ENCODE measurements at regions not wholly inside any gene's neighbourhood (a gene's known extent, or its start where the extent isn't known, plus 50 kb on each side); places are given as distances from the start of the nearest gene placed in this dataset.
"Not testable (repeated sequence)": the region's sequence is repeated elsewhere in the genome, so short reads cannot be mapped to it uniquely, and the experiment has no call there.

DNA sequence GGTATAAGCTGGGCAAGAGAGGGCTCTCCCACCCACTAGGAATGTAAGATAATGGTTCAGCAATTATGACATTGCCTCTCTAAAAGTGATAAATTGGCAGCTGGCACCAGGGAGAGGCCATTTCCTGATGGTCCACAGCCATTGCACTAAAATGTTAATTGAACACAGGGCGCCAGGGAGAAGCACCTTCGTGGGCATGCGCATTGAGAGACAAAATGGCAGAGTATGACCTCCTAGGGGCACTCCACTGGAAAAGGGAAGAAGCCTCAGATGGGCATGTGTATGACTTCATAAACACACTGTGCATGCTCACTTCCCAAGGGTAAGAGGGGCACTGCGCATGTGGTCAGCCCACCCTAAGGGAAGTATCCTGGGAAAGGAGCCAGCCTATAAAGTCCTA is 419.2 kb downstream of the AGTPBP1 start:
- DNase-seq: no peak

DNA sequence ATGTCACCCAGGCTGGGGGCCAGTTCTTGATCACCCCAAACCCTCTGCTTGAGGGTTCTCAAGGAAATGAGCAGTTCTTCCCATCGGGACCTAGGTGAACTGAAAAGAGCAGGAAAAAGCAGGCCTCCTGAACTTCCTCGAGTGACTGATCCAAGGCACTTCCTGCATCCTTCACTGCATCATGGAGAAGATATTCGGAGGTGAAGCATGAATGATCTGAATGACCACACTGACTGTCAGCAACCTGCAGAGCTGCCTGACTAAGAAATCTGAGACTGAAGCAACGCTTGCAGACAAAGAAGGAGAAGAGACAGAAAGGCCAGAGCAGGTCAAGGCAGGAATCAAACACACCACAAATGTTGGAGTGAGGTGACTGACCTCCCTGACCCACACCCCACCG is 420.2 kb downstream of the AGTPBP1 start:
- DNase-seq: no peak

DNA sequence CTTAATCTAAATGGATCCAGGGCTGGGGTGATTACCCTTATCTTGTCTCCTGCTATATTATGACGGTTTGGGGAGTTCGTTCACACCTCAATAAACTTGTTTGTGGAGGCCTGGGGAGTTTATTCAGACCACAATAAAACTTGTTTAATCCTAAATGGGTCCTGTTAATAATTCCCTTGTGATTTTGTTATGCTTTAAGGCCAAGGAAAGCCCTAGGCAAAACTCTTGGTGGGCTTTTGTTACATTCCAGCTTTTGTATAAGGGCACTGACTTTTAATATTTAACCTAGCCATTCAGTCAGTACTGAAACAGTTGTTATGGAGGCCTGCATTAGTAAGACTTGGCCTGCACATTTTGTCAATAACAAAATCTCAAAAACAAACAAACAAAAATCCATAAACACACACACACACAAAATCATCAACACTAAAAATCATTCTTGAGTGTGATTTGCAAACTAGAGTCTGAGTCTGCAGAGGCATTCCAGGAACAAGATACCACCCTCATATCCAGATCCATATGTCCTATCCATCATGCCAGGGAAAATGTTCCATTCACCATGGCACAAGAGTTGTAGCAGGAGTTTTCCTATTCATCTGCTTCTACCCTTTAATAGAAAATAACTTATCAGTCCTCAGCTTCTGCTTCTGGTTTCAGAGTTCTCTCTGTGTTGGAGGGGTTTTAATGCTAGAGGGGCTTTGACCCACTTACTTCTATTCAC is 421.7 kb downstream of the AGTPBP1 start:
- DNase-seq: no peak

DNA sequence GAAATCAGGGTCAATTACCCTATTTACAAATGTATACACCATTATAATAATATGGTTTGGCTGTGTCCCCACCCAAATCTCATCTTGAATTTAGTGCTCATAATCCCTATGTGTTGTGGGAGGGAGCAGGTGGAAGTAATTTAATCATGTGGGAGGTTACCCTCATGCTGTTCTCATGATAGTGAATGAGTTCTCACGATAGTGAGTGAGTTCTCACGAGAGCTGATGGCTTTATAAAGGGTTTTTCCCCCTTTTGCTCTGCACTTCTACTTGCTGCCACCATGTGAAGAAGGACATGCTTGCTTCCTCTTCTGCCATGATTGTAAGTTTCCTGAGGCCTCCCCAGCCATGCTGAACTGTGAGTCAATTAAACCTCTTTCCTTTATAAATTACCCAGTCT is 426.2 kb downstream of the AGTPBP1 start:
- DNase-seq: not testable (repeated sequence)

DNA sequence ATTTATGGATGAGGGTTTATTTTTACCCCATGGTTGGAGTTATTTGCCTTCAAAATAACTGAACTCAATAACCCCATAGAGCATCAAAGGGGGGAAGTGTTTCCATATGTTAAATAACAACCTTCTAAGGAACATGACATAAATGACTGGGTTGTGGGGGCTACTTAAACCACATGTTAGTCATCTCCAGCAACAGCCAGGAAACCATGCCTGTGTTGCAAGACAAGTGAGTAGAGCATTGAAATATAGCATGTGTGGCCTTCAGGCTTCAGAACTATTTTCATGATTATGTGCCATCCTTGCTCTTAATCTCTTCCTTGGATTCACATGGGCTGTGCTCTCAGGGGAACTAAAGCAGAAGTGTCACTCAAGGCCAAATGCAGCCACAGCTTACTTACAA is 431.2 kb downstream of the AGTPBP1 start:
- no peak for DNase-seq

DNA sequence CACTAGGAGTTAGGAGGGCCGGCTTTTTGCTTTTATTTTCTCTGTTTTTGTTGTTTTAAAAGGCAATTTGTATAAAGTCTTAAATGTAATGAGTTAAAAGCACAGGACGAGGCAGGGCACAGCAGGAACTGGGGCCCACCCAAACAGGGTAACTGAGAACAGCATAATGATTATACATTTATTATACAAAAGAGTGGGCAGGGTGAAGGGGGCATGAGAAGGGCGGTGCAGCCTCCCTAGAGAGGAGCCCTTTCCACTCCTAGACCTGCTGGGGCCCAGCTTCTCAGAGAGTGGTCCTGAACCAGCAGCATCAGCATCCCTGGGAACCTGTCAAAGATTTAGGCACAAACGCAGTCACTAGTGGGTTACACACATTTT is 438.0 kb downstream of the AGTPBP1 start:
- no peak for DNase-seq

DNA sequence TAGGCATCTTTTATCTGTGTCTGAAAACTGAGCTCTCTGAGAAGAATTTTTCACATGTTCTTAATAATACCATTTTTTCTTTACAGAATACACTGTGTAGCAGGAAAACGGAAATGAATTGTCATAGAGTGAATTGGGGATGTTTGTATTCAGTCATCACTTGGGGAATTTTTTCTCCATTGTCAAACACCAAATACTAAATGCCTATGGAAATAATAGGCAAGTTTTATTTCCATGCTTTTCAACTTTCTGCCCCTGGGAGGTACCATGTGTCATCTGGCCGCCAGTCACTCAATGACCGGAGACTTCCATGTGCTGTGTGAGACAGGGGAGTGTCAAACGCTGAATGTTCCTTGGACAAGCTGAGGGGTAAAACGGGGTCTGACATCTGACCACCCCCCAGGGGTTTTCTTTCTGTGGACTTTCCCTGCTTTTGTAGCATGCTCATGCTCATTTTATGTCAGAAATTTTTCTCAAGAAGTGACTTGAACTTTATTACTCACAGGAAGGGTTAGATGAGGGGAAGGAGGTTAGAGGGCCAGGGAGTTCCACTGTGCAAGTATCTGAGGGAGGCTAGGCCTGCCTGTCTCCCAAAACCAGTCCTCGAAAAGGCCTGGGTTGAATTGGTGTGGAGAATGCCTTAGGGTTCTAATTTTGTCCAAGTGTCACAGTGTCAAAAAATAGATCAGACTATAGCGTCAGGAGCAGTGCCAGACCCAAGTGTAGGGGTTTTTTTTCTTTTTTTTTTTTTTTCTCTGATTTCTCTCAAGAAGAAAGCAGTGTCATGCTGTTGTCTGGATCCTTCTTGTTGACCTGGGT is 438.6 kb downstream of the AGTPBP1 start:
- DNase-seq: no peak

DNA sequence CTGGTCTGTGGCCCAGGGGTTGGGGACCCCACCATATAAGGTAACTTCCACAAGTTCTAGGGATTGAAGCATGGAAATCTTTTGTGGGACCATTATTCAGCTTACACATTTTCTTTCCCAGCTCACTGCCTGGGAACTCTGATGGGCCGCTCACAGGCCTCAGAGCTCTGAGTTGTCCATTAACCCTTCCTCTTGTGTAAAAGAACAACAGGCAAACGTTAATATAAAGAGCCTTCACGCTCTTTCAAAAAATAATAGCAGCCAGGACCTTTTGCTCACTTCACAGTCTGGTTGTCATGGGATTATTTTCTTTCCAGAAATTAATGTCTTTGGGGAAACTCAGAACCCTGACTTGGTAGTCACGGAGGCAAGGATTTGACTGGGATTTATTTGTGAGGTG is 443.3 kb downstream of the AGTPBP1 start:
- no peak for DNase-seq

DNA sequence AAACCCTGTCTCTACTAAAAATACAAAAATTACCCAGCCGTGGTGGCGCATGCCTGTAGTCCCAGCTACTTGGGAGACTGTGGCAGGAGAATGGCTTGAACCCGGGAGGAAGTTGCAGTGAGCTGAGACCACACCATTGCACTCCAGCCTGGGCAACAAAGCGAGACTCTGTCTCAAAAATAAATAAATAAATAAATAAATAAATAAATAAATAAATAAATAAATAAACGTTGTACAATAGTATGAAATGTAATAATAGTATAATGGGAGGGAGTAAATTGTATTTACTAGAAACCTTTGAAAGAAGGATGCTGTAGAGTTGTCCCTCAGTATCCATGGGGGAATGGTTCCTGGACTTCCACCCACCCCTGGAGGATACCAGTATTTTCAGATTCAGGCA is 446.5 kb downstream of the AGTPBP1 start:
- DNase-seq: not testable (repeated sequence)

DNA sequence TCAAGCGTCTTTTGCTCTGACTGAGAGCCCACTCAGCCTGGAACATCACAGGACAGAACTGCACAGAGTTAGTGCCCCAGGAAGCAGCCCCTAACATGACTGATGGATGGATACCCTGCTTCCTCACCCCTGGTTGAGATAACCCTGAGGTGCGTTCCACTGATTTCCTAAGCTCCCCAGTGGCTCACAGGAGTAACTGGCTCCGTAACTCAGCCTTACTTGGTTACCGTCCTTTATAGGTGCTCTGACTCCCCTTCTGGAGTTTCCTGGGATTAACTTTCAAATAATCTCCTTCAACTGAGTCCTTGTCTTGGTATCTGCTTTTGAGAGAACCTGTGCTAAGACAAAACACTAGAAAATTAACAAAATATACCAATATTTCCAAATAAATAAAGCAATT is 449.5 kb downstream of the AGTPBP1 start:
- no peak for DNase-seq

DNA sequence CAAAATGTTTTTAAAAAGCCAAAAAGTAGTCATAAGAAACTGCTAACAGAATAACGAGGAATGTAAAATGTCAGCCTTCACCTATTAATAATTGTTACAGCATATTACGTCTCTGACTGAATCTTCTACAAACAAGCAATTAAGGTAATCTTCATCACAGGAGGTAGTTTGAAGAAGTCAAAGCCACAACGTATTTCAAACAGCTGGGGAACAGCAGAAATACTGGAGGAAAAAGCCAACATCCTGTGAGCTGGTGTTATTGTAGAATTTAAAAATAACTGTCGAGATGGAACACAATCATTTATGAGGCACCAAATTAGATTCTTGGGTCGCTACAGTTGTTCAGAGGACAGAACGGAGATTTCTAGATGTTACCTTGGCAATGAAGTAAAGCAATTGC is 450.5 kb downstream of the AGTPBP1 start:
- no peak for DNase-seq

DNA sequence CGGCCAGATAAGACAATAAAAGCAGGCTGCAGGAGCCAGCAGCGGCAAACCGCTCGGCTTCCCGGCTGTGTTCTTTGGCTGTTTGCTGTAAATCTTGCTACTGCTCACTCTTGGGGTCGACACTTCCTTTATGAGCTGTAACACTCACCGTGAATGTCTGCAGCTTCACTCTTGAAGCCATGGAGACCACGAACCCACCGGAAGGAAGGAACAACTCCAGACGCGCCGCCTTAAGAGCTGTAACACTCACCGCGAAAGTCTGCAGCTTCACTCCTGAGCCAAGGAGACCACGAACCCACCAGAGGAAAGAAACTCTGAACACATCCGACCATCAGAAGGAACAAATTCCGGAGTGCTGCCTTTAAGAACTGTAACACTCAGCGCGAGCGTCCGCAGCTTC is 451.7 kb downstream of the AGTPBP1 start:
- DNase-seq: no peak

DNA sequence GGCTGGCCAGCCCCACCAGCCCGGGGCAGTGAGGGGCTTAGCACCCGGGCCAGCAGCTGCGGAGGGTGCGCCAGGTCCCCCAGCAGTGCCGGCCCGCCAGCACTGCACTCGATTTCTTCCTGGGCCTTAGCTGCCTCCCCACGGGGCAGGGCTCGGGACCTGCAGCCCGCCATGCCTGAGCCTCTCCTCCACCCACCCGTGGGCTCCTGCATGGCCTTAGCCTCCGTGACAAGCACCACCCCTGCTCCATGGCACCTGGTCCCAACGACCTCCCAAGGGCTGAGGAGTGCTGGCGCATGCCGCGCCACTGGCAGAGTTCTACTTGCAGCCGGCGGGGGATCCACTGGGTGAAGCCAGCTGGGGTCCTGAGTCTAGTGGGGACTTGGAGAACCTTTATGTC is 452.6 kb downstream of the AGTPBP1 start:
- DNase-seq: no peak

DNA sequence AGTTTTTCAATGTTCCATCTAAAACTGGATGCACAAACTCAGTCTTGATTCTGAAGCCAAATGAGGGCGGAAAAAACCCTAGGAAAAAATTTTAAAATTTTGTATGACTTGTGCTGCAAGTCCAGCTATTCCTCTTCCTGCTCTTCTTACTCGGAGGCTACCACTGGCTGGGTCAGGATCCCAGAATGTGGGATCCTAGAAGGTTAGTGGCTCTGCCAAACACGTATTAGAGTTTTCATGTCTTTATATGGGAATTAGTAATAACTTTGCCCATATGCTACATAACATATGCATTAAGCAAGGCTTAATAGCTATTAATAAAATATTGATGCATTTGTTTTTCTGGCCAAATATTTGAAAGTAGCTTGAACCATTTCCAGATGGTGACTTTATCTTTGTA is 458.3 kb downstream of the AGTPBP1 start:
- no peak for DNase-seq

DNA sequence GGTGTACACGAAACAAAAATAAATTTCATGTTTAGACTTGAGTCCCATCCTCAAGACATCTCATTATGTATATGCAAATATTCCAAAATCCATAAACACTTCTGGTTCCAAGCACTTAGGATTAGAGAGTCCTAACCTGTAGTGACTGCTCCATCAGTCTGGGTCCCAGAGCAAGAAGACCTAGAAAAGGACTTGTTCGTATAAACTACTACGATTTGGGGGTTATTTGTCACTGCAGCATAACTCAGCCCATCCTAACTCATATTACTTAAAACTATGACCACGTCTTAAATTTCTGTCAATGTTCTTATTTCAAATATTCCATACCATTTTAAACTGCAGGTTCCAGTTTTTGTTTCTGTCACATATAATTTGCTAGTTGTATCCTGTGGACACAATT is 463.0 kb downstream of the AGTPBP1 start:
- DNase-seq: no peak

DNA sequence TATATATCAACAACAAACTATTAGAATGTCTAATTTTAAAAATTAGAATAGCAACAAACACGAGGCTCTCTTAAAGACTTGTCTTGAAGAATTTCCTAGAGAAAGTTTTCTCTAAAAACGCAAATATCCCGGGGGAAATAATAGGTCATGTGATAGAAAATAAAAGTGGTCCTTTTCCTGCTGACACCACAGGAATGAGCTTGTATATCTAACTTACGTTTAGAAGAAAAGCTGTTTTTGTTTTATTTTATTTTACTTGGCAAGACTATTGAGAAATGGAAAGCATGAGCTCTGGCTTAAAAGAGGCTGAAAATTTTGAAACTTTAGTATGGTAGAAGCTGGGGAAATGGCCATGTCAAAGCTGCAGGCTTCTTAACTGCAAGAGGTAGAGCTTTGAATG is 465.0 kb downstream of the AGTPBP1 start:
- DNase-seq: no peak

DNA sequence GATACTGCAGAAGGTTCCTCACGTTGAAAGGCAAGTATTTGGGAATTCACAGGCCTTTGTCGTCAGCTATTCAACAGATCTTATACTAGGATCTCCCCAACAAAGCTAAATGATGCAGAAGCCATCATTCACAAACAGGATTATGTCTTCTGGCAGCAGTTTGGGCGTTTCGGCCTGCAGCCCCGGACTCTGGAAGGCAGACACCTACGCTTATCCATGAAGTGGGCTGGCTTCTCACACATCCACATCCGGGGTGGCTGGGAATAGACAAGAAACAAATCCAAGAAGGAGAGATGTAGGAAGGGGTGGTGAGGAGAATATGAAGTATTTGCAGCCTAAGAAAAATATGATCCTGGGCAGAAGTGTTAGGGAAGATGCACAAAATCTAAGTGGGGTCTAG is 471.9 kb downstream of the AGTPBP1 start:
- no peak for DNase-seq

DNA sequence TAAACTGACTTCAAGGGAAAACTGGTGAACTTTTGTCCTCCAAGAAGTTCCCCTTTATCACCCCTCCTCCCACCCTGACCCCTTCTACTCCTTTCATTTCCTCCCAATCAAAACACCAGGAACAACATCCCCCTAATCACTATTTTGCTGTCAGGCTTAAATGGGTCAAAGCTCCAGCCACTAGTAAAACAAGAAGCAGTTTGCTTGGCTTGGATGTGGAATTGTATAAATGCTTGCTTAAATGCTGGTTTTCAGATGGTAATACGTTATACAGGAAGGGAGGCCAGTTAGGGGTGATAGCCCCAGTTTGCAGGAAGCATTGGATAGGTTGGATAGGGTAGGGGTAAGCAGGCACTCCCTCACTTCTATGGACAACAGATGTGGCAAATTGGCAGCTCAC is 473.6 kb downstream of the AGTPBP1 start:
- DNase-seq: no peak

DNA sequence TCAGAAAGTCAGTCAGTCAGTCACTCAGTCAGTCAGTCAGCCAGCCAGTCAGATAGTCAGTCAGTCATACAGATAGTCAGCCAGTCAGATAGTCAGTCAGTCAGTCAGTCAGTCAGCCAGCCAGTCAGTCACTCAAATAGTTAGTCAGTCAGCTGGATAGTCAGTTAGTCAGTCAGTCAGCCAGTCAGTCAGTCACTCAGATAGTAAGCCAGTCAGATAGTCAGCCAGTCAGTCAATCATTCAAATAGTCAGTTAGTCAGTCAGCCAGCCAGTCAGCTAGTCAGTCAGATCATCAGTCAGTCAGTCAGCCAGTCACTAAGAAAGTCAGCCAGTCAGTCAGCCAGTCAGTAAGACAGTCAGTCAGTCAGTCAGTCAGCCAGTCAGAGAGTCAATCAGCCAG is 477.1 kb downstream of the AGTPBP1 start:
- no peak for DNase-seq

DNA sequence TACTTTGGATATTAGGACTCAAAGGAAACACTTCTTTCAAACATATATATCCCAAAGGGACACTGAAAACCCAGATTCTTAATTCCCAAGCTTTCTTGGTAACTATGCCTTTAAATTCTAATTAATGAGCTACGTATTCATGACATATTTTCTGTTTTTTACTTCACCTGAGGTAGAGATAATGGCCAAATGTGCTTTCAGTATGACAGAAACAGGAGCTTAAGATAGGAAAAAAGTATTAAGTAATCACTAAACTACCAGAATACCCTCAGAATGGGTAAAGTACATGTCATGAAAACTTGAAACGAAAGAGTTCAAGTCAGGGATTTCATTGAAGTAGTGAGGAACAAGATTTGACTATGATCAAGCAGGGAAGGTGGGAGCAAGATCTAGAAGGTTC is 478.5 kb downstream of the AGTPBP1 start:
- DNase-seq: no peak

DNA sequence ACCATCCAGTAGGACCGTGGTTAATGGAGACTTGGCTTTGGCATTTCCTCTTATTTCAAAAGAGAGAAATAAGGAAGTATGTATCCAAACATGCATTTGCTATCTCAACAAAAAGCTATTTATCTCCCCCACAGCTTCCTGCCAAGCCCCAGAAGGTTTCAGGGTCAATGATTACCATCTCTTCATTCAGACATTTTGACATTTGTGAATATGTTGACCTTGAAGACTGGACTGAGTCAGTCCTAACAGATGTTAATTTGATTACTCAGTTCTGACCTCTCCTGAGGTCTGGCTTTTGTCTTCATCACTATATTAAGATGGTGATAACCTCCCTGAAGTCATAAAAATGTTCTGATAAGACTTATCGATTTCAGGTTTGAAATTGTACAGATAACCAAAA is 479.4 kb downstream of the AGTPBP1 start:
- DNase-seq: no peak

DNA sequence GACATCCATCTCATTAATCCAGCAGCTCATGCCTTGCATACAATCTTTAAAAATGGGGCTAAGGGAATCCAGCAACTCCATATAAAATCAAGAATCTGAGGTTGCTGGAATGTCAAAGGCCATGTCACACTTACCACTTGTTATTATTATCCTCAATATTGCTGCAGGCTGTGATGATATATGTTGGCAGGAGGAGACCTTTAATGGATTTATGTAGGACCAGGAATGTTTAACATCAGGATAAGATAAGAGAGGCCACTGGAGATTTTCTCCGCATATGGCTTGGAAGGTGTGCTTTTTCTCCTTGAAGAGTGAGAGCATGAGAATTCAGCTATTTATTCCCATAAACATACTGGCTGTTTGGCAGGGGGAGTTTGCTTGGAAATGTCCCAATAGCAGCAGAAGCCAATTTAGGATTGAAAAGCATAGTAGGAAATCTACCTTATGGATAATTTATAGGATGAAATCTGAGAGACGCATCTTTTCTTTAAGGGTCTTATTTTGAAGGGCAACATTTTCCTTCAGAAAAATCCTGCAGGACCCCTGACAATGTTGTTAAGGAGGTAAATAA is 481.4 kb downstream of the AGTPBP1 start:
- no peak for DNase-seq

DNA sequence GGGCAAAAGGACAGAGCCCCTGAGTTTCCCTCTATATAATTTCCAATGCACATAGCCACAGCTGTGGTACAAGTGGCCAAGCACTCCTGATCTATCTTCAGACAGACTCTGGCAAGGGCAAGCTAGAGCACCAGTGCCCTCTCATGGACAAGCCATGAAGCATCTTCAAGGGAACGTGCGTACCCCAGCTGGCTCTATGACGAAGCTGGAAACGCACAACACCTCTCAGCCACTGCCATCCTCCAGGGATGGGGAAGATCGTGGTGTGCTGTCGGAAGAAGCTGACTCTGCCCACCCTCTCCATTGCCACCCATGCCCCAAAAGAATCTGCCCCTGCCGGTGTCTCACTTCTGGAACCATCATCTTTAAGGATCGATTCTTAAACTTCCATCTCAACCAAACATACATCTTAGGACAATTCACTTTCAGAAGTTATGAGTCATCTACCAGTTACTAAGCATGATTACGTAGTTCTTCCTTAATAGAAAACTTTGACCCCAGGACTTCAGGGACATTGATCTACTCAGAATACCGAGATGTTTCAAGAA is 482.9 kb downstream of the AGTPBP1 start:
- DNase-seq: peak; percentile 32

DNA sequence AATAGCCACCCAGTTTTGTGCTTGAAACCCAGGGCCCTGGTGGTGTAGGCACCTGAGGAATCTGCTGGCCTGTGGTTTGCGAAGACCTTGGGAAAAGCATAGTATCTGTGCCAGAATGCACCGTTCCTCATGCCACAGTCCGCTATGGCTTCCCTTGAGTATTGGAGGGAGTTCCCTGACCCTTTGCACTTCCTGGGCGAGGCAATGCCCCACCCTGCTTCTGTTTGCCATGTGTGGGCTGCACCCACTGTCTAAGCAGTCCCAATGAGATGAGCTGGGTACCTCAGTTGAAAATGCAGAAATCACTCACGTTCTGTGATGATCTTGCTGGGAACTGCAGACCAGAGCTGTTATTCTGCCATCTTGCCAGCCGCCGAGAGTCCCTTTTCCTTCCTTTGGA is 483.5 kb downstream of the AGTPBP1 start:
- DNase-seq: no peak

Data from hematopoietic multipotent progenitor cell treated with erythropoietin and hydrocortisone succinate and interleukin-3 and kit ligand, for 8 days (in vitro differentiated cells).